ENCODE measurements at regions not wholly inside any gene's neighbourhood (a gene's known extent, or its start where the extent isn't known, plus 50 kb on each side); places are given as distances from the start of the nearest gene placed in this dataset.

GRCh38 chr2:78734221-78734620, 291.3 kb upstream of the REG3G start:
- H3K4me2 ChIP-seq (replicated peaks; ENCODE audit: extremely low read depth, low read length, poor library complexity, severe bottlenecking): no peak overlapping the region
- H3K9me3 ChIP-seq (replicated peaks in 1 of 2; ENCODE audit: control insufficient read depth in 1 of 2, insufficient read depth in 1 of 2, low read length in 2 of 2): peaks cover 0 to 2% of the 10 kb centered on the region in 2 donors
- peaks cover 0 to 6% (median 1%) of the 10 kb centered on the region in 7 donors for H3K9me3 Mint-ChIP-seq
- no peaks in the 10 kb centered on the region for H3K27me3 ChIP-seq (ENCODE audit: control insufficient read depth in 2 of 2, insufficient read depth in 2 of 2, low read length in 2 of 2)
- H3K36me3 Mint-ChIP-seq: no peaks in the 10 kb centered on the region
- no peaks in the 10 kb centered on the region for H3K27me3 Mint-ChIP-seq (ENCODE audit: low read depth in 3 of 3)
- intact Hi-C loops (cut with micrococcal nuclease): no loop called here
- WGBS (ENCODE audit: insufficient coverage): 100% methylated on average over 2 of the region's 3 CpGs
- no peaks in the 10 kb centered on the region for H3K79me2 ChIP-seq (ENCODE audit: insufficient read depth, low read length)
- no peak for TF ChIP-seq CTCF (IDR thresholded peaks at IDR 0.05)
- no peak for DNase-seq
- H3K27ac Mint-ChIP-seq: no peak overlapping the region
- H2AFZ ChIP-seq (ENCODE audit: insufficient read depth, low read depth, low read length, poor library complexity, severe bottlenecking): no peak overlapping the region
- no peak overlapping the region for H3K4me3 ChIP-seq (replicated peaks in 1 of 3; ENCODE audit: low read depth in 2 of 3, low read length in 3 of 3)
- no peak overlapping the region for H3K9ac ChIP-seq (ENCODE audit: insufficient read depth, low read length, poor library complexity, severe bottlenecking)
- H3K4me3 Mint-ChIP-seq: no peak overlapping the region
- H3K27ac ChIP-seq (ENCODE audit: low read depth in 1 of 2, low read length in 2 of 2): no peak overlapping the region
- no peaks in the 10 kb centered on the region for H3K4me1 ChIP-seq (ENCODE audit: control insufficient read depth in 1 of 2, insufficient read depth in 2 of 2, low read length in 2 of 2)
- H3K4me1 Mint-ChIP-seq: no peaks in the 10 kb centered on the region
- no peaks in the 10 kb centered on the region for H4K20me1 ChIP-seq (ENCODE audit: insufficient read depth, low read length)
- no peaks in the 10 kb centered on the region for H3K36me3 ChIP-seq (replicated peaks in 1 of 2; ENCODE audit: control insufficient read depth in 1 of 2, insufficient read depth in 2 of 2, low read length in 2 of 2)

GRCh38 chr2:78739282-78739681, 286.2 kb upstream of the REG3G start:
- H3K4me3 ChIP-seq (replicated peaks in 1 of 3; ENCODE audit: low read depth in 2 of 3, low read length in 3 of 3): no peak overlapping the region
- no peaks in the 10 kb centered on the region for H3K79me2 ChIP-seq (ENCODE audit: insufficient read depth, low read length)
- peaks cover 0 to 6% (median 2%) of the 10 kb centered on the region in 7 donors for H3K9me3 Mint-ChIP-seq
- H3K27ac ChIP-seq (ENCODE audit: low read depth in 1 of 2, low read length in 2 of 2): no peak overlapping the region
- no peaks in the 10 kb centered on the region for H4K20me1 ChIP-seq (ENCODE audit: insufficient read depth, low read length)
- H3K4me1 ChIP-seq (ENCODE audit: control insufficient read depth in 1 of 2, insufficient read depth in 2 of 2, low read length in 2 of 2): no peaks in the 10 kb centered on the region
- no peaks in the 10 kb centered on the region for H3K4me1 Mint-ChIP-seq
- no peaks in the 10 kb centered on the region for H3K9me3 ChIP-seq (replicated peaks in 1 of 2; ENCODE audit: control insufficient read depth in 1 of 2, insufficient read depth in 1 of 2, low read length in 2 of 2)
- no CpG with 5 or more reads among the region's 1 CpG for WGBS (ENCODE audit: insufficient coverage)
- H3K36me3 Mint-ChIP-seq: no peaks in the 10 kb centered on the region
- H2AFZ ChIP-seq (ENCODE audit: insufficient read depth, low read depth, low read length, poor library complexity, severe bottlenecking): no peak overlapping the region
- no peak for DNase-seq
- no peak for TF ChIP-seq CTCF (IDR thresholded peaks at IDR 0.05)
- H3K4me2 ChIP-seq (replicated peaks; ENCODE audit: extremely low read depth, low read length, poor library complexity, severe bottlenecking): no peak overlapping the region
- no peaks in the 10 kb centered on the region for H3K27me3 ChIP-seq (ENCODE audit: control insufficient read depth in 2 of 2, insufficient read depth in 2 of 2, low read length in 2 of 2)
- intact Hi-C loops (cut with micrococcal nuclease): no loop called here
- H3K36me3 ChIP-seq (replicated peaks in 1 of 2; ENCODE audit: control insufficient read depth in 1 of 2, insufficient read depth in 2 of 2, low read length in 2 of 2): no peaks in the 10 kb centered on the region
- no peaks in the 10 kb centered on the region for H3K27me3 Mint-ChIP-seq (ENCODE audit: low read depth in 3 of 3)
- no peak overlapping the region for H3K27ac Mint-ChIP-seq
- H3K9ac ChIP-seq (ENCODE audit: insufficient read depth, low read length, poor library complexity, severe bottlenecking): no peak overlapping the region
- no peak overlapping the region for H3K4me3 Mint-ChIP-seq

Measured in CD14-positive monocyte (primary cell).